KOPT-K1 (cell line): ENCODE measurements at regions not wholly inside any gene's neighbourhood (a gene's known extent, or its start where the extent isn't known, plus 50 kb on each side); places are given as distances from the start of the nearest gene placed in this dataset.

Source experiments
- H3K27ac ChIP-seq: fragments of 200-600 bp; sonication (generic); 2 replicates; pipeline ENCODE4 v1.5.1; 2016; ENCODE audit warnings: antibody characterized with exemption, mild to moderate bottlenecking, low read depth, low read length; ENCODE audit not compliant: poor library complexity, severe bottlenecking
- H3K36me3 ChIP-seq: fragments of 200-600 bp; sonication (generic); 2 replicates; pipeline ENCODE4 v1.5.1; 2017; ENCODE audit warnings: antibody characterized with exemption, mild to moderate bottlenecking, low read length, moderate library complexity; ENCODE audit not compliant: insufficient read depth
- H3K9me3 ChIP-seq: fragments of 200-600 bp; sonication (generic); 2 replicates; pipeline ENCODE4 v1.5.1; 2017; ENCODE audit warnings: antibody characterized with exemption, low read length, mild to moderate bottlenecking; ENCODE audit not compliant: insufficient read depth, poor library complexity, severe bottlenecking

GRCh38 chr12:19964549-19964948 is 403.8 kb upstream of the PDE3A start:
- Histone ChIP-seq H3K9me3 (no peaks in the 10 kb centered on the region), H3K27ac (no peak overlapping the region), H3K36me3 (no peaks in the 10 kb centered on the region)

- no peaks in the 10 kb centered on the region for H3K36me3 ChIP-seq
- H3K27ac ChIP-seq: no peak overlapping the region
- no peaks in the 10 kb centered on the region for H3K9me3 ChIP-seq
These were observed 402.9 kb upstream of the PDE3A start for GRCh38 chr12:19965196-19966038.

- Histone ChIP-seq H3K27ac (no peak overlapping the region), H3K36me3 (no peaks in the 10 kb centered on the region), H3K9me3 (no peaks in the 10 kb centered on the region)
These were observed 401.3 kb upstream of the PDE3A start for GRCh38 chr12:19967001-19967400.

GRCh38 chr12:19967431-19967830 is 400.9 kb upstream of the PDE3A start:
- H3K27ac ChIP-seq: no peak overlapping the region
- no peaks in the 10 kb centered on the region for H3K9me3 ChIP-seq
- no peaks in the 10 kb centered on the region for H3K36me3 ChIP-seq

GRCh38 chr12:19970116-19970515 is 398.2 kb upstream of the PDE3A start:
- H3K36me3 ChIP-seq: no peaks in the 10 kb centered on the region
- no peak overlapping the region for H3K27ac ChIP-seq
- no peaks in the 10 kb centered on the region for H3K9me3 ChIP-seq

- H3K27ac ChIP-seq: no peak overlapping the region
- no peaks in the 10 kb centered on the region for H3K9me3 ChIP-seq
- no peaks in the 10 kb centered on the region for H3K36me3 ChIP-seq
These were observed 397.5 kb upstream of the PDE3A start for GRCh38 chr12:19970821-19971220.

GRCh38 chr12:19971361-19972280 is 396.7 kb upstream of the PDE3A start:
- H3K9me3 ChIP-seq: no peaks in the 10 kb centered on the region
- H3K36me3 ChIP-seq: no peaks in the 10 kb centered on the region
- no peak overlapping the region for H3K27ac ChIP-seq

GRCh38 chr12:19972325-19973288 is 395.7 kb upstream of the PDE3A start:
- Histone ChIP-seq H3K27ac (no peak overlapping the region), H3K36me3 (no peaks in the 10 kb centered on the region), H3K9me3 (no peaks in the 10 kb centered on the region)

GRCh38 chr12:19978193-19978592 is 390.1 kb upstream of the PDE3A start:
- Histone ChIP-seq H3K9me3 (no peaks in the 10 kb centered on the region), H3K36me3 (no peaks in the 10 kb centered on the region), H3K27ac (no peak overlapping the region)

GRCh38 chr12:19979584-19979983 is 388.8 kb upstream of the PDE3A start:
- H3K36me3 ChIP-seq: no peaks in the 10 kb centered on the region
- no peaks in the 10 kb centered on the region for H3K9me3 ChIP-seq
- no peak overlapping the region for H3K27ac ChIP-seq

GRCh38 chr12:19981944-19982343 is 386.4 kb upstream of the PDE3A start:
- H3K36me3 ChIP-seq: no peaks in the 10 kb centered on the region
- H3K9me3 ChIP-seq: no peaks in the 10 kb centered on the region
- no peak overlapping the region for H3K27ac ChIP-seq

GRCh38 chr12:19988001-19988400 is 380.3 kb upstream of the PDE3A start:
- no peak overlapping the region for H3K27ac ChIP-seq

GRCh38 chr12:19988459-19988873 is 379.9 kb upstream of the PDE3A start:
- Histone ChIP-seq H3K27ac (no peak overlapping the region), H3K9me3 (no peaks in the 10 kb centered on the region), H3K36me3 (no peaks in the 10 kb centered on the region)

More at GRCh38 chr12:19988001-19988400, 380.3 kb upstream of the PDE3A start:
- Histone ChIP-seq H3K9me3 (no peaks in the 10 kb centered on the region), H3K36me3 (no peaks in the 10 kb centered on the region)

- Histone ChIP-seq H3K36me3 (no peaks in the 10 kb centered on the region), H3K9me3 (no peaks in the 10 kb centered on the region), H3K27ac (no peak overlapping the region)
These were observed 379.4 kb upstream of the PDE3A start for GRCh38 chr12:19988948-19989347.
